Naive thymus-derived CD4-positive, alpha-beta T cell (primary cell): ENCODE measurements at regions not wholly inside any gene's neighbourhood (a gene's known extent, or its start where the extent isn't known, plus 50 kb on each side); places are given as distances from the start of the nearest gene placed in this dataset.
A peak's percentile ranks its signal among the peaks of the same experiment; 100 is the strongest.
"Not testable (repeated sequence)": the region's sequence is repeated elsewhere in the genome, so short reads cannot be mapped to it uniquely, and the experiment has no call there.

Experiments
- ATAC-seq: fragments of 150-1000 bp; cut with Tn5 transposase; 2 replicates; pipeline ENCODE4 v1.10.0; 2021; ENCODE audit warnings: mild to moderate bottlenecking, moderate library complexity
- CTCF ChIA-PET: fragments of 350-600 bp; sonication (Branson Sonifier 250); formaldehyde crosslinking; loops from one replicate; lab custom pipeline; 2021; ENCODE audit warnings: antibody characterized with exemption; lab: Charles Lee
- POLR2A ChIA-PET: fragments of 350-600 bp; sonication (Branson Sonifier 250); formaldehyde crosslinking; loops from one replicate; lab custom pipeline; 2021; ENCODE audit warnings: antibody characterized with exemption, inconsistent platforms; lab: Charles Lee
- DNase-seq, 9 donors: peaks; one replicate each; pipeline versions ENCODE4 v3.0.0 to v3.0.0-alpha.2; 2020 to 2022; ENCODE audit warnings: mixed read lengths in 1 of 9
- H3K27ac ChIP-seq: one replicate; pipeline ENCODE4 v1.7.0; 2013; ENCODE audit warnings: mild to moderate bottlenecking, low read depth, low read length, moderate library complexity
- H3K27me3 ChIP-seq, 2 donors: one replicate each; pipeline ENCODE4 v1.7.0; 2013; ENCODE audit warnings: low read length in 2 of 2, mild to moderate bottlenecking in 2 of 2, moderate library complexity in 2 of 2; ENCODE audit not compliant: control insufficient read depth in 2 of 2, insufficient read depth in 2 of 2
- H3K36me3 ChIP-seq, 3 experiments: 1 replicate in 2 of 3; 2 replicates in 1 of 3; pipeline ENCODE4 v1.7.0; 2013; ENCODE audit warnings: low read length in 3 of 3, mild to moderate bottlenecking in 3 of 3, moderate library complexity in 1 of 3; ENCODE audit not compliant: insufficient read depth in 3 of 3, control insufficient read depth in 2 of 3
- H3K4me1 ChIP-seq, 2 donors: one replicate each; pipeline ENCODE4 v1.7.0; 2013; ENCODE audit warnings: low read length in 2 of 2, mild to moderate bottlenecking in 2 of 2, moderate library complexity in 1 of 2; ENCODE audit not compliant: control insufficient read depth in 2 of 2, insufficient read depth in 2 of 2
- H3K4me3 ChIP-seq: 2 replicates; pipeline ENCODE4 v1.7.0; 2013; ENCODE audit warnings: mild to moderate bottlenecking, low read length
- H3K9me3 ChIP-seq, 3 experiments: 1 replicate in 2 of 3; 2 replicates in 1 of 3; pipeline ENCODE4 v1.7.0; 2013; ENCODE audit warnings: low read length in 3 of 3; ENCODE audit not compliant: control insufficient read depth in 2 of 3
- H3K27ac Mint-ChIP-seq, 9 donors: one replicate each; pipeline ENCODE4 v1.8.0; 2020 to 2022; ENCODE audit warnings: mixed read lengths in 9 of 9, mild to moderate bottlenecking in 8 of 9, moderate library complexity in 5 of 9, inconsistent platforms in 2 of 9
- H3K27me3 Mint-ChIP-seq, 5 donors: one replicate each; pipeline ENCODE4 v1.8.0; 2021 to 2022; ENCODE audit warnings: mixed read lengths in 5 of 5, mild to moderate bottlenecking in 1 of 5
- H3K36me3 Mint-ChIP-seq, 5 donors: one replicate each; pipeline ENCODE4 v1.8.0; 2020 to 2022; ENCODE audit warnings: mixed read lengths in 5 of 5, mild to moderate bottlenecking in 3 of 5, inconsistent platforms in 1 of 5
- H3K4me1 Mint-ChIP-seq, 7 donors: one replicate each; pipeline ENCODE4 v1.8.0; 2020 to 2022; ENCODE audit warnings: mixed read lengths in 7 of 7, mild to moderate bottlenecking in 3 of 7, inconsistent platforms in 1 of 7
- H3K4me3 Mint-ChIP-seq, 10 donors: one replicate each; pipeline ENCODE4 v1.8.0; 2020 to 2022; ENCODE audit warnings: mild to moderate bottlenecking in 10 of 10, mixed read lengths in 10 of 10, moderate library complexity in 6 of 10, inconsistent platforms in 2 of 10
- H3K9me3 Mint-ChIP-seq, 11 donors: one replicate each; pipeline ENCODE4 v1.8.0; 2020 to 2022; ENCODE audit warnings: mixed read lengths in 11 of 11, mild to moderate bottlenecking in 4 of 11, inconsistent platforms in 1 of 11, moderate library complexity in 1 of 11
- intact Hi-C, 2 donors: fragments of 100-400 bp; cut with micrococcal nuclease; formaldehyde crosslinking; loops; one replicate each; pipeline ENCODE4 v1.15.1; 2023

GRCh38 chr1:121519756-121520286 is 335.0 kb downstream of the SRGAP2C start:
- not testable (repeated sequence) for H3K36me3 ChIP-seq, H3K9me3 ChIP-seq, H3K27me3 ChIP-seq, H3K27me3 Mint-ChIP-seq, ATAC-seq
- peaks cover 30 to 36% of the 10 kb centered on the region in 2 donors for H3K4me1 ChIP-seq
- peak in 1 of 9 donors; percentile 39 for DNase-seq
- ChIA-PET POLR2A (interaction anchor here (0.6 to 1.7 kb wide), 9 partner anchors 10 to 77 kb away, joined by 3 to 25 read pairs (median 4); no protein-coding TSS in a partner anchor), CTCF (interaction anchor here (1.1 kb wide), 1 partner anchor 73 kb away, joined by 4 read pairs; no protein-coding TSS in a partner anchor)
- H3K27ac ChIP-seq: peak overlapping the region; percentile 76
- intact Hi-C loops: loop anchor here (1.0 to 10.0 kb wide), 7 partner anchors 31 to 1805 kb away; partner anchors contain the start of genes FAM72B (in 1 of the 2), PHGDH (in 1 of the 2) and SRGAP2C (in 1 of the 2)
- Mint-ChIP-seq H3K36me3 (peaks cover 0 to 37% (median 0%) of the 10 kb centered on the region in 5 donors), H3K27ac (peak overlapping the region; percentile 68 to 96 (median 90)), H3K4me3 (peak overlapping the region; percentile 70 to 97 (median 91)), H3K4me1 (peaks cover 37 to 73% (median 62%) of the 10 kb centered on the region in 7 donors), H3K9me3 (peaks cover 0 to 10% (median 0%) of the 10 kb centered on the region in 11 donors)
- peak overlapping the region; percentile 86 for H3K4me3 ChIP-seq

GRCh38 chr1:121522061-121522759 is 337.4 kb downstream of the SRGAP2C start:
- Mint-ChIP-seq H3K4me1 (peaks cover 22 to 52% (median 45%) of the 10 kb centered on the region in 7 donors), H3K27ac (peak overlapping the region in 2 of 9 donors; percentile 7 to 56)

GRCh38 chr1:121523112-121523511 is 338.3 kb downstream of the SRGAP2C start:
- POLR2A ChIA-PET, H3K27ac ChIP-seq, intact Hi-C loops, H3K4me3 ChIP-seq, H3K27me3 Mint-ChIP-seq, H3K36me3 ChIP-seq, H3K27me3 ChIP-seq, ATAC-seq, H3K27ac Mint-ChIP-seq, DNase-seq, CTCF ChIA-PET, H3K9me3 ChIP-seq, H3K9me3 Mint-ChIP-seq: not testable (repeated sequence)
- peaks cover 13 to 43% (median 36%) of the 10 kb centered on the region in 7 donors for H3K4me1 Mint-ChIP-seq
- peaks cover 4 to 11% of the 10 kb centered on the region in 2 donors for H3K4me1 ChIP-seq
- peaks cover 0 to 30% (median 0%) of the 10 kb centered on the region in 5 donors for H3K36me3 Mint-ChIP-seq
- peak overlapping the region in 1 of 10 donors; percentile 41 for H3K4me3 Mint-ChIP-seq

More at GRCh38 chr1:121522061-121522759, 337.4 kb downstream of the SRGAP2C start:
- peaks cover 13 to 20% of the 10 kb centered on the region in 2 donors for H3K4me1 ChIP-seq
- Mint-ChIP-seq H3K36me3 (peaks cover 0 to 30% (median 0%) of the 10 kb centered on the region in 5 donors), H3K9me3 (peaks cover 0 to 5% (median 0%) of the 10 kb centered on the region in 11 donors), H3K27me3 (no peaks in the 10 kb centered on the region), H3K4me3 (peak overlapping the region in 1 of 10 donors; percentile 29)
- H3K9me3 ChIP-seq: no peaks in the 10 kb centered on the region
- no peak overlapping the region for H3K27ac ChIP-seq
- no peak overlapping the region for H3K4me3 ChIP-seq
- CTCF ChIA-PET: no interaction called here
- H3K27me3 ChIP-seq: no peaks in the 10 kb centered on the region
- ATAC-seq (no peak), DNase-seq (no peak)
- intact Hi-C loops: no loop called here
- POLR2A ChIA-PET: no interaction called here
- peaks cover 0 to 4% (median 0%) of the 10 kb centered on the region in 3 experiments for H3K36me3 ChIP-seq

GRCh38 chr1:121525355-121525754 is 340.6 kb downstream of the SRGAP2C start:
- Histone ChIP-seq H3K4me1 (peaks cover 8 to 10% of the 10 kb centered on the region in 2 donors), H3K36me3 (no peaks in the 10 kb centered on the region), H3K9me3 (no peaks in the 10 kb centered on the region), H3K27ac (no peak overlapping the region), H3K27me3 (no peaks in the 10 kb centered on the region), H3K4me3 (no peak overlapping the region)
- Mint-ChIP-seq H3K4me3 (no peak overlapping the region), H3K36me3 (peaks cover 0 to 29% (median 0%) of the 10 kb centered on the region in 5 donors), H3K4me1 (peaks cover 12 to 43% (median 38%) of the 10 kb centered on the region in 7 donors), H3K27ac (no peak overlapping the region), H3K27me3 (no peaks in the 10 kb centered on the region), H3K9me3 (peaks cover 0 to 5% (median 0%) of the 10 kb centered on the region in 11 donors)
- ChIA-PET CTCF (no interaction called here), POLR2A (no interaction called here)
- no peak for ATAC-seq
- DNase-seq: no peak
- intact Hi-C loops: no loop called here

- H3K36me3 Mint-ChIP-seq: peaks cover 0 to 15% (median 0%) of the 10 kb centered on the region in 5 donors
- peak overlapping the region in 1 of 10 donors; percentile 17 for H3K4me3 Mint-ChIP-seq
- H3K36me3 ChIP-seq, H3K9me3 Mint-ChIP-seq, H3K27me3 Mint-ChIP-seq, H3K9me3 ChIP-seq, H3K4me3 ChIP-seq, DNase-seq, H3K27ac ChIP-seq, CTCF ChIA-PET, H3K27me3 ChIP-seq, intact Hi-C loops, ATAC-seq: not testable (repeated sequence)
- H3K27ac Mint-ChIP-seq: peak overlapping the region in 3 of 9 donors; percentile 3 to 21 (median 8)
- peaks cover 18 to 32% (median 25%) of the 10 kb centered on the region in 7 donors for H3K4me1 Mint-ChIP-seq
- POLR2A ChIA-PET: interaction anchor here (1.5 kb wide), 1 partner anchor 9 kb away, joined by 8 read pairs; no protein-coding TSS in a partner anchor
- peaks cover 7 to 10% of the 10 kb centered on the region in 2 donors for H3K4me1 ChIP-seq
These were observed 344.2 kb downstream of the SRGAP2C start for GRCh38 chr1:121528958-121529357.

- H3K4me3 ChIP-seq, DNase-seq, H3K27me3 Mint-ChIP-seq, H3K9me3 Mint-ChIP-seq, H3K9me3 ChIP-seq, H3K27me3 ChIP-seq, H3K36me3 ChIP-seq, H3K27ac ChIP-seq, CTCF ChIA-PET, H3K36me3 Mint-ChIP-seq, ATAC-seq, intact Hi-C loops: not testable (repeated sequence)
- peaks cover 7 to 10% of the 10 kb centered on the region in 2 donors for H3K4me1 ChIP-seq
- peak overlapping the region in 2 of 9 donors; percentile 3 to 57 for H3K27ac Mint-ChIP-seq
- POLR2A ChIA-PET: interaction anchor here (1.5 kb wide), 1 partner anchor 10 kb away, joined by 8 read pairs; no protein-coding TSS in a partner anchor
- H3K4me3 Mint-ChIP-seq: peak overlapping the region in 4 of 10 donors; percentile 6 to 59 (median 8)
- peaks cover 16 to 24% (median 21%) of the 10 kb centered on the region in 7 donors for H3K4me1 Mint-ChIP-seq
These were observed 345.3 kb downstream of the SRGAP2C start for GRCh38 chr1:121530026-121530425.
